ENCODE measurements at regions not wholly inside any gene's neighbourhood (a gene's known extent, or its start where the extent isn't known, plus 50 kb on each side); places are given as distances from the start of the nearest gene placed in this dataset.

DNA sequence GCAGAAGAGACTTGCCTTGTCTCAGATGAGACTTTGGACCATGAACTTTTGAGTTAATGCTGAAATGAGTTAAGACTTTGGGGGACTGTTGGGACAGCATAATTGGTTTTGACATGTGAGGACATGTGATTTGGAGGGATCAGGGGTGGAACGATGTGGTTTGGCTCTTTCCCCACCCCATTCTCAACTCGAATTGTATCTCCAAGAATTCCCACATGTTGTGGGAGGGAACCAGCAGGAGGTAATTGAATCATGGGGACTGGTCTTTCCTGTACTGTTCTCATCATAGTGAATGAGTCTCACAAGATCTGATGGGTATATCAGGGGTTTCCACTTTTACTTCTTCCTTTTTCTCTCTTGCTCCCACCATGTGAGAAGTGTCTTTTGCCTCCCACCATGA, 229.7 kb upstream of the KCND2 start:
- TF ChIP-seq, protein P1, sequence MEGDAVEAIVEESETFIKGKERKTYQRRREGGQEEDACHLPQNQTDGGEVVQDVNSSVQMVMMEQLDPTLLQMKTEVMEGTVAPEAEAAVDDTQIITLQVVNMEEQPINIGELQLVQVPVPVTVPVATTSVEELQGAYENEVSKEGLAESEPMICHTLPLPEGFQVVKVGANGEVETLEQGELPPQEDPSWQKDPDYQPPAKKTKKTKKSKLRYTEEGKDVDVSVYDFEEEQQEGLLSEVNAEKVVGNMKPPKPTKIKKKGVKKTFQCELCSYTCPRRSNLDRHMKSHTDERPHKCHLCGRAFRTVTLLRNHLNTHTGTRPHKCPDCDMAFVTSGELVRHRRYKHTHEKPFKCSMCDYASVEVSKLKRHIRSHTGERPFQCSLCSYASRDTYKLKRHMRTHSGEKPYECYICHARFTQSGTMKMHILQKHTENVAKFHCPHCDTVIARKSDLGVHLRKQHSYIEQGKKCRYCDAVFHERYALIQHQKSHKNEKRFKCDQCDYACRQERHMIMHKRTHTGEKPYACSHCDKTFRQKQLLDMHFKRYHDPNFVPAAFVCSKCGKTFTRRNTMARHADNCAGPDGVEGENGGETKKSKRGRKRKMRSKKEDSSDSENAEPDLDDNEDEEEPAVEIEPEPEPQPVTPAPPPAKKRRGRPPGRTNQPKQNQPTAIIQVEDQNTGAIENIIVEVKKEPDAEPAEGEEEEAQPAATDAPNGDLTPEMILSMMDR (IDR thresholded peaks at IDR 0.05; ENCODE audit: extremely low read depth, missing control alignments) = no peak
- DNase-seq (ENCODE audit: low spot score) = no peak

DNA sequence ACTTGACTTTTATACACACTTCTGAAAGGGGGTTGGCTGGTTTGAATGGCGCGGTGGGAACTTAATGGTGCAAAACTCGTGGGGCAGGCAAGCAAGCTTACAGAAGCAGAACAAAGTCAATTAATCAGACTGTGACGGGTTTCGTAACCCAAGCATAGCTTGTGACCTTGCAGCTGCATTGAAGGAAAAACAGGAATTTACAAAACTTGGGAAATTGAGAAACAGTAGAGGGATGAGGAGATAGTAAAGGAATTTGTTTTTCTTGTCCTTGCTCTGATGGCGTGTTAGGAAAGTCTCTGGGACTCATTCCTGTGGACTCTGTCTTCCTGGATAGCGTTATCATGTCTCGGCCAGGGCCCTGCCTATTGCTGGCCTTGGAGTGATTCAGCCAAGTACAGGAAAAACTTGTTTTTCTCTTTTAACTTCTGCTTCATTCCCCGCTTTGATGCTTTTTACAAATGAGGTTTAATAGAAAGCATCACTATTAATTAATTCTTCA, 220.0 kb upstream of the KCND2 start:
- no peak for DNase-seq (ENCODE audit: low spot score)

DNA sequence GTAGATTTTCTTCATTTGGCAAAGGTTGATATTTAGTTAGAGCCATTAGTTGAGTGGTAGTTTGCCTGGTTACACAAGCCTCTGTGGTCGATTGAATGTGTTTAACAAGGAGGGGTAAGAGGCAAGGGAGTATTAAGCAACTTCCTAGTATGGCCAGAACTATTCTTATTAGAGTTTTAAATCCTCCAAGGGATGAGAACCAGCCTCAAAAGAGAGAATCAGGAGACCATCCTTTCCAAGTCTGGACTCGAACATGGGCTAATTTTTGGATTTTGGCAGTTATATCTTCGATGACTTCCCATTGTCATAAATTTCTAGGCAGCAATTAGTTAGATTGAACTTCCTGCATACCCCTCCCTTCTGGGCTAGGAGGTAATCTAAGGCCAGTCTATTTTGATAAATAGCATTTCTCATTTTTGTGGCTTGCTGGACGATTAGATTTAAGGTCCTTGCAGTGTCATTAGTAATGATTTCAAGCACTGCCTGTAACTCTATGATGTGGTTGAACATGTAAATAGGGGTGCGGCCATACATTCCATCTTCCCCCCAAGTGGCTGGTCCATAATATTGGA, 219.5 kb upstream of the KCND2 start:
- DNase-seq (ENCODE audit: low spot score) = no peak

More for the DNA sequence above, 220.0 kb upstream of the KCND2 start:
- TF ChIP-seq, protein P1 (IDR thresholded peaks at IDR 0.05; ENCODE audit: extremely low read depth, missing control alignments) = no peak

DNA sequence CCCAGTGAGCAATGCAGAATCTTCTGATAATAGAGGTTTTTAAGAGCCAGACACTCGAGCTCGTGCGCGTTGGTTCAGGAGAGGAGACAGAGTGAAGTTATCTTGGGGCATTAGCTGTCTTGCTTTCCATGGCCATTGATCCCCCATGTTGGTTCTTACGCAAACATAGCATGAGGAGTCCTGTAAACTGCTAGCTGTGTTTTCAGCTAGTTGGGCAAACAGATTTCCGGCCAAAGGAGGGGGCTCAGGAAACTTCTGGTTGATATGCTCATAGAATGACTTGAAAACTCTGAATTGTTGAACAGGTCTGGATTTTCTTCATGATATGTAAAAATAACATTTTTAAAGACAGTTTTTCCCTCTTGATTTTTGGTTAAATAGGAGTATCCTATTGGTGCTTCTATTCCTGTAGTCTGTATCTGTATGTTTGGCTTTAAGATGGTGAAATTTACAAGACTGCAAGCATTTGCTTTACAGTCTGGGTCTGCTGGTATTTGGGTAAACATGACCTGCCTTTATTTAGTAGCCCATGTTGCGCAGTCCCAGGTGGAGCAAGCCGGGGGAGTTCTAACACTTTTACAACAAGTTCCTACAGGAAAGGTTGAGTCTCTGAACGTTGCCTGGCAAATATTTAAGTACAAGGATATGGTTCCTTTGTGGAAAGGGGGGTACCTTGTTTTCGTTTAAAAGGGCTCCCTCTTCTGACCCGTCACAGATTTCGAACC, 218.4 kb upstream of the KCND2 start:
- TF ChIP-seq, protein P1 (IDR thresholded peaks at IDR 0.05; ENCODE audit: extremely low read depth, missing control alignments) = no peak

More for the DNA sequence above, 219.5 kb upstream of the KCND2 start:
- TF ChIP-seq, protein P1 (IDR thresholded peaks at IDR 0.05; ENCODE audit: extremely low read depth, missing control alignments) = no peak

DNA sequence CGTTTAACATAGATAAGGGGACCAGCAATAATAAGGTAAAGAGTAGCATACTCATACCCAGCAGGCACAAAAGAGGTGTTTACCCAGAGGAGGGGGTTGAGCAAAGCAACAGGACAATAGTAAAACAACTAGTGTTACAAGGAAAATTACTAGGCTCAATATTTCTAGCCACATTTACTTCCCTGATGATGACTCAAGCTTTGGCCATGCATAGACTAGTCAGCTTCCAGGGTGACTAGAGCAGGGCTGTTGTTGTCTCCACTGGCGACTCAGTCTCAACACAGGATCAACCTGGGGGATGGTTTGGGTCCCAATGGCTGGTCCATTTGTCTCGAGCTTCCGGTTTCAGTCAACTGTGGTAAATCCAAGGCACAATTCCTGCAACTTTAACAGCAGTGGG, 217.7 kb upstream of the KCND2 start:
- no peak for DNase-seq (ENCODE audit: low spot score)
- TF ChIP-seq, protein P1 (IDR thresholded peaks at IDR 0.05; ENCODE audit: extremely low read depth, missing control alignments) = no peak

More for the DNA sequence above, 218.4 kb upstream of the KCND2 start:
- no peak for DNase-seq (ENCODE audit: low spot score)

DNA sequence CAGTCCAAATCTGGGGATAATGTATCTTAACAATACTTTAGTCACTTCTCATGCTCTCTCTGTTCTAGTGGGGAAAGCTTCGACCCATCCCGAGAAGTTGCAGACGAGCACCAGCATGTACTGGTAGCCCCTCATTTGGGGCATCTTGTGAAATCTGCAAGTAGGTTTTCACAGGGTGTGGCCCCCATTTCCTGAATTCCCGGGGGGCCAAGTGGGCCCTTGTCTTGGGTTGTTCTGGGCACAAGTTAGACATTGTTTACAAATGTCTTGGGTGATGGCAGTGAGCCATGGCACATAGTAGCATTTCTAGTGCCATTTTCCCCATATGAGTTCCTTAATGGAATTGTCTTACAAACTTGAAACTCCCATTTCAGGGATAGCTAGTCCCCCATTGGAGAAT, 216.7 kb upstream of the KCND2 start:
- no peak for DNase-seq (ENCODE audit: low spot score)
- TF ChIP-seq, protein P1 (IDR thresholded peaks at IDR 0.05; ENCODE audit: extremely low read depth, missing control alignments) = no peak

DNA sequence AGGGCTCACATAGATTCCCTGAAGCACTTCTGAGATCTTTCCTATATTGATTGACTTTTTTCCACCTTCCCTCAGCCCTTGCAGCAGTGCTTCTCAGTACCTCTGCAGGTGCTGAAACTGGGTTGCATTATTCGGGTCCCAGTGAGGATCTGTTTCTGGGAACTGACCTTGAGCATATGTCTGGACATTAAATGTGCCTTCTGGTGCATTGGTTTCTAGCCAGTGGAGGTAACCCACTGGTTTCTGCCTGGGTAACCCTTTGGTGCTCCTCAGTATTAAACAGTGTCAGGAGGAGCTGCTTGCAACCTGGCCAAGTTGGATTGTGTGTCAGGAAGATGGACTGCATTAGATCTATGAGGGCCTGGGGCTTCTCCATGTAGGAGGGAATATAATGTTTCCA, 213.3 kb upstream of the KCND2 start:
- TF ChIP-seq, protein P1 (IDR thresholded peaks at IDR 0.05; ENCODE audit: extremely low read depth, missing control alignments) = no peak

More for the DNA sequence above, 213.3 kb upstream of the KCND2 start:
- no peak for DNase-seq (ENCODE audit: low spot score)
